PC-3 (cell line): ENCODE measurements at regions not wholly inside any gene's neighbourhood (a gene's known extent, or its start where the extent isn't known, plus 50 kb on each side); places are given as distances from the start of the nearest gene placed in this dataset.

Source experiments
- CTCF ChIP-seq: fragments of 300-600 bp; sonication (generic); conservative IDR thresholded peaks from 2 replicates; pipeline ENCODE4 v1.5.1; 2017; ENCODE audit warnings: antibody characterized with exemption, low read depth, mild to moderate bottlenecking, low read length
- EZH2 ChIP-seq: fragments of 300-600 bp; sonication (generic); IDR thresholded peaks from one replicate; pipeline ENCODE4 v1.6.1; 2017; ENCODE audit warnings: antibody characterized with exemption, mild to moderate bottlenecking, low read length; ENCODE audit not compliant: unreplicated experiment

GRCh38 chr13:111974341-111974640, 92.7 kb upstream of the SOX1 start:
- TF ChIP-seq CTCF (no peak), EZH2 (no peak)
